ENCODE measurements at regions not wholly inside any gene's neighbourhood (a gene's known extent, or its start where the extent isn't known, plus 50 kb on each side); places are given as distances from the start of the nearest gene placed in this dataset.
"Not testable (repeated sequence)": the region's sequence is repeated elsewhere in the genome, so short reads cannot be mapped to it uniquely, and the experiment has no call there.

- TF ChIP-seq ZFP3 (CRISPR knock-in tag; IDR thresholded peaks at IDR 0.05), result no peak
- TF ChIP-seq ISL1 (CRISPR knock-in tag; IDR thresholded peaks at IDR 0.05), result 0 out of 2 replicates have a peak, but pooled peaks have one; percentile 14
- ATAC-seq, result no peak
These were observed 112.2 kb upstream of the JCAD start for GRCh38 chr10:30171601-30172000.

- TF ChIP-seq ISL1 (CRISPR knock-in tag; IDR thresholded peaks at IDR 0.05), result peak; percentile 69
- TF ChIP-seq TOX (CRISPR knock-in tag; IDR thresholded peaks at IDR 0.05; ENCODE audit: borderline replicate concordance), result 0 out of 2 replicates have a peak, but pooled peaks have one; percentile 21
- TF ChIP-seq CREB5 (CRISPR knock-in tag; IDR thresholded peaks at IDR 0.05; ENCODE audit: low read depth), result no peak
These were observed 111.4 kb upstream of the JCAD start for GRCh38 chr10:30170814-30171213.

GRCh38 chr10:30170146-30170545 is 110.8 kb upstream of the JCAD start:
- TF ChIP-seq CSRNP3 (CRISPR knock-in tag; IDR thresholded peaks at IDR 0.05) (no peak), SNAI2 (CRISPR knock-in tag; IDR thresholded peaks at IDR 0.05) (no peak), GLIS3 (CRISPR knock-in tag; IDR thresholded peaks at IDR 0.05) (no peak), TCF4 (CRISPR knock-in tag; IDR thresholded peaks at IDR 0.05; ENCODE audit: borderline replicate concordance) (no peak), ISL1 (CRISPR knock-in tag; IDR thresholded peaks at IDR 0.05) (no peak)
- no peak; the same call in 2 of the 3 replicates for ATAC-seq

More at GRCh38 chr10:30170814-30171213, 111.4 kb upstream of the JCAD start:
- ATAC-seq, result peak; percentile 90

- no peak for ATAC-seq
- no peak for TF ChIP-seq ZFP30 (CRISPR knock-in tag; IDR thresholded peaks at IDR 0.05)
- no peak for TF ChIP-seq RARB (CRISPR knock-in tag; IDR thresholded peaks at IDR 0.05)
- TF ChIP-seq SNAI2 (CRISPR knock-in tag; IDR thresholded peaks at IDR 0.05), result no peak
- TF ChIP-seq ARNTL (CRISPR knock-in tag; IDR thresholded peaks at IDR 0.05; ENCODE audit: borderline replicate concordance, low read depth), result no peak
- TF ChIP-seq TOX (CRISPR knock-in tag; IDR thresholded peaks at IDR 0.05; ENCODE audit: borderline replicate concordance), result no peak
- no peak for TF ChIP-seq CSDC2 (CRISPR knock-in tag; IDR thresholded peaks at IDR 0.05)
- TF ChIP-seq ZFP3 (CRISPR knock-in tag; IDR thresholded peaks at IDR 0.05), result no peak
- no peak for TF ChIP-seq PPARA (CRISPR knock-in tag; IDR thresholded peaks at IDR 0.05; ENCODE audit: borderline replicate concordance)
- no peak for TF ChIP-seq BACH2 (CRISPR knock-in tag; IDR thresholded peaks at IDR 0.05; ENCODE audit: borderline replicate concordance)
- TF ChIP-seq ZNF70 (CRISPR knock-in tag; IDR thresholded peaks at IDR 0.05), result no peak
- TF ChIP-seq TSHZ2 (CRISPR knock-in tag; IDR thresholded peaks at IDR 0.05), result no peak
- TF ChIP-seq GLIS3 (CRISPR knock-in tag; IDR thresholded peaks at IDR 0.05), result no peak
These were observed 110.0 kb upstream of the JCAD start for GRCh38 chr10:30169342-30169741.

- TF ChIP-seq ZFP30 (CRISPR knock-in tag; IDR thresholded peaks at IDR 0.05) (no peak), POU6F1 (CRISPR knock-in tag; IDR thresholded peaks at IDR 0.05; ENCODE audit: borderline replicate concordance, low read depth) (no peak), CREB5 (CRISPR knock-in tag; IDR thresholded peaks at IDR 0.05; ENCODE audit: low read depth) (no peak), ARNTL (CRISPR knock-in tag; IDR thresholded peaks at IDR 0.05; ENCODE audit: borderline replicate concordance, low read depth) (no peak), ESRRG (CRISPR knock-in tag; IDR thresholded peaks at IDR 0.05) (no peak), ZNF70 (CRISPR knock-in tag; IDR thresholded peaks at IDR 0.05) (no peak)
- no peak for ATAC-seq
These were observed 107.5 kb upstream of the JCAD start for GRCh38 chr10:30166929-30167328.

- not testable (repeated sequence) for ATAC-seq
These were observed 104.0 kb upstream of the JCAD start for GRCh38 chr10:30163410-30163809.

GRCh38 chr10:30162796-30163195 is 103.4 kb upstream of the JCAD start:
- ATAC-seq, result not testable (repeated sequence)

Data from SK-N-SH treated with all-trans-retinoic acid at 6 μM for 48 hours (cell line).